Heart left ventricle (tissue), 16 donors: ENCODE measurements at regions not wholly inside any gene's neighbourhood (a gene's known extent, or its start where the extent isn't known, plus 50 kb on each side); places are given as distances from the start of the nearest gene placed in this dataset.

Experiments used
- ATAC-seq, 4 donors: fragments of 200-7000 bp; cut with Tn5 transposase; one replicate each; pipeline ENCODE4 v1.9.1; 2020 to 2022; ENCODE audit warnings: moderate library complexity in 4 of 4, mild to moderate bottlenecking in 3 of 4, moderate number of reproducible peaks in 1 of 4
- DNase-seq, 5 donors: peaks; one replicate each; pipeline ENCODE4 v3.0.0-alpha.2; 2020
- H3K27ac ChIP-seq, 12 donors: fragments of 200-600 bp; sonication (generic) in 4 of 12; one replicate each; pipeline versions ENCODE4 v1.5.0 to v1.8.0; 2016 to 2022; ENCODE audit warnings: mild to moderate bottlenecking in 2 of 12
- H3K27me3 ChIP-seq, 9 donors: fragments of 200-600 bp; sonication (generic) in 2 of 9; one replicate each; pipeline versions ENCODE4 v1.5.1 to v1.8.0; 2016 to 2022; ENCODE audit warnings: mild to moderate bottlenecking in 3 of 9
- H3K36me3 ChIP-seq, 9 donors: fragments of 200-600 bp; sonication (generic) in 2 of 9; one replicate each; pipeline versions ENCODE4 v1.5.0 to v1.8.0; 2018 to 2022; ENCODE audit warnings: mild to moderate bottlenecking in 2 of 9
- H3K4me1 ChIP-seq, 12 donors: fragments of 200-600 bp; sonication (generic) in 4 of 12; one replicate each; pipeline versions ENCODE4 v1.5.0 to v1.8.0; 2016 to 2022; ENCODE audit warnings: mild to moderate bottlenecking in 3 of 12
- H3K4me3 ChIP-seq, 12 donors: fragments of 200-600 bp; sonication (generic) in 4 of 12; one replicate each; pipeline versions ENCODE4 v1.5.0 to v1.8.0; 2017 to 2022; ENCODE audit warnings: mild to moderate bottlenecking in 9 of 12, moderate library complexity in 4 of 12
- H3K9me3 ChIP-seq, 12 donors: fragments of 200-600 bp; sonication (generic) in 4 of 12; one replicate each; pipeline versions ENCODE4 v1.5.0 to v1.8.0; 2016 to 2022; ENCODE audit warnings: mild to moderate bottlenecking in 1 of 12
- CTCF ChIP-seq, 12 donors: fragments of 200-600 bp; sonication (generic) in 4 of 12; IDR thresholded peaks; one replicate each; pipeline versions ENCODE4 v1.5.0 to v1.8.0; 2018 to 2022; ENCODE audit warnings: antibody characterized with exemption in 12 of 12, mild to moderate bottlenecking in 5 of 12
- POLR2A ChIP-seq, 2 donors: fragments of 450-650 bp; IDR thresholded peaks; one replicate each; pipeline ENCODE4 v1.6.1; 2017; ENCODE audit warnings: antibody characterized with exemption in 2 of 2, mild to moderate bottlenecking in 2 of 2, moderate library complexity in 2 of 2
- WGBS, 4 donors: extraction: QIAGEN DNeasy Blood & Tissue Kit in 2 of 4; methylation state at CpG; one replicate each; pipeline versions ENCODE4 v1.1.5 to v1.1.7; 2013 to 2018; 5-methylcytosine and 5-hydroxymethylcytosine counted together
- intact Hi-C, 10 donors: fragments of 100-400 bp; cut with DNase I; formaldehyde crosslinking; loops; one replicate each; pipeline versions ENCODE4 v1.11.1 to v1.14.2; 2022
- donor health status: ischemic (EF 13 %, LVEDD 7.1; RV severe dilation, severe dysfunction).
- donor health status: healthy with polysubstance abuse.
- donor health status: DM: no; HTN: yes; CAD: no.
- donor health status: DM: no; HTN: no; CAD: no.
- donor health status: ischemic (EF 25% LVEDD 6.9; RV normal size, moderate dysfunction).
- donor health status: ischemic (EF 25% LVEDD 5.7; RV mildly dilated, moderate dysfunction).
- donor health status: healthy.
- donor health status: DM: yes; HTN: yes; CAD: no.
- donor health status: ischemic (EF 35%, LVEDD 5.7; RV mildly dilated, moderate dysfunction).
- donor health status: nonischemic (EF 11% LVEDD 7.7; RV severe dilation, severe dysfunction).
- donor health status: DM: yes; HTN: yes; CAD: no.
- donor health status: PGD.
- donor health status: ischemic (EF 29% LVEDD 5.4; RV normal size, mild dysfunction).
- donor health status: nonischemic (EF 23%, LVEDD 6.1; RV moderate dilation, normal function).

DNA sequence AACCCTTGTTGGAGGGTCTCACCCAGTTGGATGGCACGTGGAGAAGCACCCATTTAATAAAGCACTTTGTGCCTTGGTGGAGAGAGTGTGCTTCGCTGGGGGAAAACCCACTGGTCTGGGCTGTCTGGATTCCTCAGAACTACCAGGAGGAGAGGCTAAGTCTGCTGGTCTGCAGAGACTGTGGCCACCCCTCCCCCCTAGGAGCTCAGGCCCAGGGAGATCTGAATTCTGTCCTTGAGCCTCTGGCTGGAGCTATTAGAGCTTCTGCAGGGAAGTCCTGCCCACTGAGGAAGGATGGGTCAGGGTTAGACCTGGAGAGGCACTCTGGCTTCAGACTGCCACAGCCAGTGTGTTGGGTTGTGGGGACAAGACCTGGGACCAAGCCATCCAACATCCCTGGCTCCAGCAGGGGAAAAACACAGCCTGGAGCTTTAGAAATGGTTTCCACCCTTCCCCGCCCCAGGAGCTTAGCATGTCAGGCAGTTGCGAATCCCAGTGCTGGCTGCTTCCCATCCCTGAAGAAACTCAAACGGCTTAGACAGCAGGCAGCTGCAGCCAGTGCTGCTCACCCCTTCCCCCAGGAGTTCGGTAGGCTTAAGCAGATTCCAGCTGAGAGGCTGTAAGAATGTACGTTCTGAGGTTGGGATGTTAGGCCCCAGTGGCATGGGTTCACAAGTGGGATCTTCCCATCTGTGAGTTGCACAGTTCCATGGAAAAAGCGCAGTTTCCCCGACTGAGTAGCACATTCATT, 288.3 kb downstream of the TGFB2 start:
- Histone ChIP-seq H3K27ac (no peak overlapping the region), H3K9me3 (peaks cover 0 to 27% (median 3%) of the 10 kb centered on the region in 12 donors), H3K4me1 (no peaks in the 10 kb centered on the region), H3K27me3 (no peaks in the 10 kb centered on the region), H3K36me3 (no peaks in the 10 kb centered on the region), H3K4me3 (no peak overlapping the region)
- DNase-seq (peak in 4 of 5 donors; percentile 5 to 54 (median 26)), ATAC-seq (peak; percentile 41 to 68 (median 52))
- intact Hi-C loops, result no loop called here
- TF ChIP-seq POLR2A (IDR thresholded peaks at IDR 0.05) (no peak), CTCF (IDR thresholded peaks at IDR 0.05) (no peak)
- WGBS, 4 donors, result 72 to 84% (median 80%) methylated on average over 9 of the region's 9 CpGs

- no peaks in the 10 kb centered on the region for H3K27me3 ChIP-seq
- H3K4me3 ChIP-seq, result no peak overlapping the region
- TF ChIP-seq POLR2A (IDR thresholded peaks at IDR 0.05) (no peak), CTCF (IDR thresholded peaks at IDR 0.05) (no peak)
- H3K36me3 ChIP-seq, result no peaks in the 10 kb centered on the region
- intact Hi-C loops, result no loop called here
- H3K27ac ChIP-seq, result no peak overlapping the region
- H3K4me1 ChIP-seq, result no peaks in the 10 kb centered on the region
- no peak for DNase-seq
- 78 to 94% (median 91%) methylated on average over 4 of the region's 4 CpGs for WGBS, 4 donors
- H3K9me3 ChIP-seq, result peaks cover 0 to 19% (median under 1%) of the 10 kb centered on the region in 12 donors
- no peak for ATAC-seq
These were observed 289.1 kb downstream of the TGFB2 start for GRCh38 chr1:218634212-218634611.

DNA sequence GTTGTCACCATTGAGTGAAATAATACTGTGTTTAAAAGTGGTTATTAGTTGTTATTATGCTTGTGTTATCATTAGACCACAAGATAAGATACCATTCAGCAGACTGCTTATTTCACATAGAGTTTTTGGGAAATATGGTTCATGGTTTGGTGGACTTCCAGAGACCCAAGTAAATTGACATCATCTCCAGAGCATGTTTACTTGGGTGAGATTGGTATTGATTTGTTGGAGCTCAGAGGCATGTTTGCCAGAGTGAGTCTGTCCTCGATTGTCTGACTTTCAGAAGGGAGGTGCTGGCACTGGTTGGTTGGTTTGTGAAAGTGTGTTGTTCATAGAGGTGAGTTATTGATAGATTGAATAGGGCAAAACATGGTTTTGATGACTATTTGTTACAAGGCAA, 291.4 kb downstream of the TGFB2 start:
- 73 to 94% (median 84%) methylated on average over 1 of the region's 1 CpG for WGBS, 4 donors
- Histone ChIP-seq H3K4me1 (no peaks in the 10 kb centered on the region), H3K4me3 (no peak overlapping the region), H3K27ac (no peak overlapping the region), H3K36me3 (no peaks in the 10 kb centered on the region), H3K27me3 (no peaks in the 10 kb centered on the region), H3K9me3 (peaks cover 0 to 3% (median 0%) of the 10 kb centered on the region in 12 donors)
- DNase-seq, result no peak
- no peak for ATAC-seq
- intact Hi-C loops, result no loop called here
- no peak for TF ChIP-seq CTCF (IDR thresholded peaks at IDR 0.05)
- no peak for TF ChIP-seq POLR2A (IDR thresholded peaks at IDR 0.05)

GRCh38 chr1:218640173-218640572, 295.0 kb downstream of the TGFB2 start:
- DNase-seq, result no peak
- no peaks in the 10 kb centered on the region for H3K9me3 ChIP-seq
- intact Hi-C loops, result no loop called here
- no peaks in the 10 kb centered on the region for H3K4me1 ChIP-seq
- no peak overlapping the region for H3K4me3 ChIP-seq
- ATAC-seq, result no peak
- no peaks in the 10 kb centered on the region for H3K36me3 ChIP-seq
- no peak overlapping the region for H3K27ac ChIP-seq
- TF ChIP-seq CTCF (IDR thresholded peaks at IDR 0.05), result no peak
- no peak for TF ChIP-seq POLR2A (IDR thresholded peaks at IDR 0.05)
- 88 to 89% (median 88%) methylated on average over 3 of the region's 3 CpGs for WGBS, 4 donors
- no peaks in the 10 kb centered on the region for H3K27me3 ChIP-seq
